Fibroblast of villous mesenchyme (primary cell): ENCODE measurements at regions not wholly inside any gene's neighbourhood (a gene's known extent, or its start where the extent isn't known, plus 50 kb on each side); places are given as distances from the start of the nearest gene placed in this dataset.

Experiments used
- DNase-seq: peaks from one replicate; pipeline ENCODE4 v3.0.0-alpha.2; 2010; ENCODE audit warnings: low read depth
- H3K4me3 ChIP-seq: 2 replicates; pipeline ENCODE4 v1.5.1; 2011; ENCODE audit warnings: low read depth, mild to moderate bottlenecking, low read length
- TF ChIP-seq, protein P1 (sequence below): IDR thresholded peaks from 2 replicates; pipeline ENCODE4 v1.5.1; 2012; ENCODE audit warnings: low read depth, mild to moderate bottlenecking, low read length; ENCODE audit not compliant: insufficient read depth

DNA sequence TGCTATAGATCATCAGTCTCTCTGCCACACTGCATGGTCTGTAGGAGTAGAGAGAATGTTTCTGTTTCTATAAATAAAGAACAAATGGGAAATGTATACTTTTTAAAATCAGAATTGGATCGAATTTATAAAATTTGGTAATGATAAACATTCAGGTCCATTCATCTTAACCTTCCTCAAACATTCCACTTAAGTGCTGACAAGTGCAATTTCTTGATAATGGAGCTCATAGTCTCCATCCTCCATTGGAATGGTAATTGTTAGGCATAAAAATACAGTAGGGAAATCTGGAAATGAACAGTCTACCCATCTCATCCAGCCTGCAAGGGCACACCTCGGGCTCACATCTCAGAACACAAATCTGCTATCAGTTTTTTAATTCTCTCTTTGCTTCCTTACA is 122.6 kb upstream of the PACRGL start:
- DNase-seq: no peak
- TF ChIP-seq, protein P1, sequence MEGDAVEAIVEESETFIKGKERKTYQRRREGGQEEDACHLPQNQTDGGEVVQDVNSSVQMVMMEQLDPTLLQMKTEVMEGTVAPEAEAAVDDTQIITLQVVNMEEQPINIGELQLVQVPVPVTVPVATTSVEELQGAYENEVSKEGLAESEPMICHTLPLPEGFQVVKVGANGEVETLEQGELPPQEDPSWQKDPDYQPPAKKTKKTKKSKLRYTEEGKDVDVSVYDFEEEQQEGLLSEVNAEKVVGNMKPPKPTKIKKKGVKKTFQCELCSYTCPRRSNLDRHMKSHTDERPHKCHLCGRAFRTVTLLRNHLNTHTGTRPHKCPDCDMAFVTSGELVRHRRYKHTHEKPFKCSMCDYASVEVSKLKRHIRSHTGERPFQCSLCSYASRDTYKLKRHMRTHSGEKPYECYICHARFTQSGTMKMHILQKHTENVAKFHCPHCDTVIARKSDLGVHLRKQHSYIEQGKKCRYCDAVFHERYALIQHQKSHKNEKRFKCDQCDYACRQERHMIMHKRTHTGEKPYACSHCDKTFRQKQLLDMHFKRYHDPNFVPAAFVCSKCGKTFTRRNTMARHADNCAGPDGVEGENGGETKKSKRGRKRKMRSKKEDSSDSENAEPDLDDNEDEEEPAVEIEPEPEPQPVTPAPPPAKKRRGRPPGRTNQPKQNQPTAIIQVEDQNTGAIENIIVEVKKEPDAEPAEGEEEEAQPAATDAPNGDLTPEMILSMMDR: no peak
- H3K4me3 ChIP-seq: no peak overlapping the region

DNA sequence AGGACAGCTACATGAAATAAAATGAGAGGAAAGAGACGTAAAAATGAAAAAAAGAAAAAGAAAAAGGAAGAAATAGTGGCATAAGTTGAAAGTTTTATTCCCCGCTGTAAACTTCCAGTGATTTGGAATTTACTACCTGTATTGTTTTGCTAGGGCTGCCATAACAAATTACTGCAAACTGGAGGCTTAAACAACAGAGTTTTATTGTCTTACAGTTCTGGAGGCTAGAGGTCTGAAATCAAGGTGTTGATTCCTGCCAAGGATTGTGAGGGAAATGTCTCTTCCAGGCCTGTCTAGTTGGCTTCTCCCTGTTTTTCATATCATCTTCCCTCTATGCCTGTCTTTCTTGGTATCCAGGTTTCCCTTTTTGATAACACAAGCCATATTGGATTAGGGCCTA is 119.4 kb upstream of the PACRGL start:
- TF ChIP-seq, protein P1: no peak
- H3K4me3 ChIP-seq: no peak overlapping the region
- no peak for DNase-seq

DNA sequence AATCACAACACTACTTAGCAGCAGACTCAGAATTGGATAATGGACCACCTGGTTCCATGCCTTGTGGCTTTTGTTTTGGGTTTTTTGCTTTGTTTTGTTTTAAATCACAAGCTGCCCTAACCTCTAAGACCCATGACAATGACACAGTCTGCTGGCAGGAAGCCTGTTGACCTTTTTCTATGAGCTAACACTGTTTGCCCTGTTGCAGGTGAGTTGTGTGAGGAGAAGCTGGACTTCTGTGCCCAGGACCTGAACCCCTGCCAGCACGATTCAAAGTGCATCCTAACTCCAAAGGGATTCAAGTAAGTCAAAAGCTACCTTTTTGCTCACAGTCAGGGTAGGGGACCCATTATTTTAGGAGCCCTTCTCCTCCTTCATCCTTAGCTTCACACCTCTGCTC is 110.8 kb upstream of the PACRGL start:
- H3K4me3 ChIP-seq: no peak overlapping the region
- no peak for DNase-seq
- TF ChIP-seq, protein P1: no peak

DNA sequence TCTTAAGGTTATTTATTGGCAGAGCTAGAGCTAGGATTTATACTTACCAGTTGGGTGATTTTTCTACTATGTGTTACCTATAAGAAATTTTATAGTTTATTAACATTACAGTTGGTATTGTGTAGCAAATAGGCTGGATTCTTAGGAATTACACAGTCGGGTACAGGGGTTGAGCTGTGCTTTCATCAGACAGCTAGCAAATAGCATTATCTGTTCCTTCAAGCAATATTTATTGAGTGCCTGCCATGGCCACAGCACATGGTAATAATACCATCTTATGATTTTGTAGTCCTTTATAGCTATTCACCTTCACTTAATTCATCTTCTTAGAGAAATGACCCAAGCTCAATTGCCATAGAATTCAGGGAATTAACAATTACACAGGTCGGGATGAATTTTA is 109.4 kb upstream of the PACRGL start:
- no peak overlapping the region for H3K4me3 ChIP-seq
- TF ChIP-seq, protein P1: no peak
- DNase-seq: no peak

DNA sequence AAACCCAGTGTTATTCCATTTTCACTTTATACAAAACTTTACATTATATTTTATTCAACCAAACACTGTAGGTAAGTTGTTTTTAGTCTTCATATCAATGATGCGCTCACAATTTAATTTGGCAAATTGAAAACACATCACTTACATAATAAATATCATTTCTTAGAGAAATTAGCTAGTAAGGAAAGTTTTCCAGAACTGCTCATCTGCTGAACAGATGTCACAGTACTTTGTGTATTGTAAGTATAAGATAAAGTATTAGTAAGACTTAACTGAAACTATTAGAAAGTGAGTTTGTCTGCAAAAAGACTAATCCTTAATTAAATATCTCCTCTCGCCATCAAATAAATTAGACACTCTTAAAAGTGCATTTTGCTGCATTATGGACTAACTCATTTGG is 108.7 kb upstream of the PACRGL start:
- TF ChIP-seq, protein P1: no peak
- no peak overlapping the region for H3K4me3 ChIP-seq
- DNase-seq: peak; percentile 18

DNA sequence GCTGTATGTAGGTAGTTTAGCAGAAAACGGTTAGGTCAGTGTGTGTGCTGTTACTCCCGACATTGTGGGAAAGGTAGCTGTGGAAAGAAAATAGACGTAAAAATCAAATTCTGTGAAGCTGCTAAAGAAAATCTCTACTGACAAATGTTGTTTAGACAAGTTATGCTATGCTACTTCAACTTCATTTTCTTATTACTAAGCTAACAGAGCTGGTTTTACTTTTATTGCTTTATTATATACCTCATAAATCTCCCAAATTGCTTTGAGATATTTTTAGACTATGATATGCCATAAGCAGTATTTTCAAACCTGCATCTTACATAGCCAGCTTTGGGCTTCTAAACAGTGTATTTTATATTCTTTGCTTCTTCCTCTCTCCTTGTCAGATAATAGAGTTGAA is 108.2 kb upstream of the PACRGL start:
- no peak overlapping the region for H3K4me3 ChIP-seq
- peak; percentile 26 for DNase-seq
- TF ChIP-seq, protein P1: no peak

DNA sequence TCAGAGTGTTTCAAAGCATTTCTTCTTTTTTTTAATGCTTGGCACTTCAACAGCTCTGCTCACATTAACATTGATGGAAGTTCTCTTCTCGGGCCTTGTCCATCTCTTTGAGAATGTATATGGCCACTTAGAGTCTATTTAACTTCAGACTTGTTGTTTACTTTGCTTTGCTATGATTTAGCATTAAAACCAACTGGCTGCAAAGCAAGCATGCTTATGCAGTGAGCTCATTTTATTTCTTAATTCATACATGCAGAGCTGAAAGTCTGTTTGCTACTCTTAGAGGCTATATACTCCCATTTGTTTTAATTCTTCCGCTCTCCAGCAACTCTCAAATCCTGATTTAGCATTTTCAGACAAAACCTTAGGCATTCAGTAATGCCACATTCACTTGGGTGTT is 107.6 kb upstream of the PACRGL start:
- DNase-seq: peak; percentile 38
- no peak overlapping the region for H3K4me3 ChIP-seq
- TF ChIP-seq, protein P1: no peak
